CD4-positive, alpha-beta T cell treated with Interleukin-12 subunit alpha and Interleukin-12 subunit beta, for 1 hour (primary cell): ENCODE measurements at regions not wholly inside any gene's neighbourhood (a gene's known extent, or its start where the extent isn't known, plus 50 kb on each side); places are given as distances from the start of the nearest gene placed in this dataset.
"Not testable (repeated sequence)": the region's sequence is repeated elsewhere in the genome, so short reads cannot be mapped to it uniquely, and the experiment has no call there.

Experiments used
- DNase-seq: peaks from one replicate; pipeline ENCODE4 v3.0.0-alpha.2; 2020

- not testable (repeated sequence) for DNase-seq
These were observed 369.8 kb downstream of the TMEM121 start for GRCh38 chr14:105896206-105896605.

DNA sequence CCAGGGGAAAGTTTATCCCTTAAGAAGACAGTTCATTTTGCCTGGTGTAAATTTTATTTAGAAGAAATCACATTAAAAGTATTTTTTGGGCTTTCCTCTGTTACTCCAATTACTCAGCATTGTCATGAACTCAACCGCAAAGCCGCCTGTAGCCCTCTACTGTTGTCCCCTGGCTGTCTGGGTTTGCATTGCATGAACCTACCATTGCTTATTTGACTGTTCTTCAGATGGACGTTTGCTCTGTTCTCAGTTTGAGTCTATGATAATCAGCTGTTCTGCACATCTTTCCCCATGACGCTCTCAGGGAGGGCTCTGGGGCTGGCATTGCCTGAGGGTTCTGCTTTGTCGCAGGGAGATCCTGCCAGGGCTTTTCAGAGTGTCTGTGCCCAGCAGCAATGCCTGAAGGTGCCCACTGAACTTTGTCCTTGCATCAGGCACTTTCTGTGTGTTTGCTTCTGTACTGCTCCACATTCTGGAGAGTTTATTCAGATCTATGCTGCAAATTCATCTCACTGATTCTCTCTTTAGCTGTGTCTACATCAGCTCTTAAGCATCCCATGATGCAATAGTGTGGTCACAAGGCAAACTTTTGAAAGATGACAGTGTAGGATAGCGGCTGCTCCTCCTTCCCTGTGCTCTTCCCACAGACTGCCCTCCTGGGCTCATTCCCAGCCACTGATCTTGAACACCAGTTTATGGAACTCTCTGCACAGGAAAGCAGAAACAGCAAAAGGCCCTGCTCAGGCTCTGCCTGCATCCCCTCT is 370.8 kb downstream of the TMEM121 start:
- DNase-seq: not testable (repeated sequence)

GRCh38 chr14:105897725-105898113 is 371.3 kb downstream of the TMEM121 start:
- no peak for DNase-seq

- DNase-seq: no peak
These were observed 372.2 kb downstream of the TMEM121 start for GRCh38 chr14:105898482-105899010.

DNA sequence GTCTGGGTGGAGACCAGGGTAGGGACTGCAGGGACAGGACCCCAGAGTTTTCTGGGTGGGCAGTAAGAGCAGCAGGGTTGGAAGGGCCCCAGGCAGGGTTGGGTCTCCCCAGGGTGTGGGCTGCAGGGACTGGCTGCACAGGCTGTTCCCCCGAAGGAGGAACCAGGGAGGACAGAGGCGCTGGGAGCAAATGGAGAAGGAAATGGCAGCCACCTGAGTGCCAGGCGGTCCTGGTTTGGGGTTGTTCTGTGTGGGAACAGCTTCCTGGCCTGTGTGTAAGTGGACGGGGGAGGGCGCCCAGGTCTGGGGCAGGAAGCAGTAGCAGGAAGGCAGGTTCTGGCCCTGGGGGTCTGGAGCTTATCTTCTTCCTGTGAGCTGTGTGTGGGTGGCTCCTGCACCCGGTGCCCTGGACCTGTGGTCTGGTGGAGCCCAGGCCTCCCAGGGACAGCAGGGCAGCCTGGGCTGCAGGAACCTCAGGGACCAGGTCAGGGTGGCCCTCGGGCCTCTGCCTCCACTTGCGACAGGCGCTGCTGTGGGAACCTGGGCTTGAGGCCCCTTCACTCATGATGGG is 372.8 kb downstream of the TMEM121 start:
- no peak for DNase-seq

- no peak for DNase-seq
These were observed 373.4 kb downstream of the TMEM121 start for GRCh38 chr14:105899657-105900397.

DNA sequence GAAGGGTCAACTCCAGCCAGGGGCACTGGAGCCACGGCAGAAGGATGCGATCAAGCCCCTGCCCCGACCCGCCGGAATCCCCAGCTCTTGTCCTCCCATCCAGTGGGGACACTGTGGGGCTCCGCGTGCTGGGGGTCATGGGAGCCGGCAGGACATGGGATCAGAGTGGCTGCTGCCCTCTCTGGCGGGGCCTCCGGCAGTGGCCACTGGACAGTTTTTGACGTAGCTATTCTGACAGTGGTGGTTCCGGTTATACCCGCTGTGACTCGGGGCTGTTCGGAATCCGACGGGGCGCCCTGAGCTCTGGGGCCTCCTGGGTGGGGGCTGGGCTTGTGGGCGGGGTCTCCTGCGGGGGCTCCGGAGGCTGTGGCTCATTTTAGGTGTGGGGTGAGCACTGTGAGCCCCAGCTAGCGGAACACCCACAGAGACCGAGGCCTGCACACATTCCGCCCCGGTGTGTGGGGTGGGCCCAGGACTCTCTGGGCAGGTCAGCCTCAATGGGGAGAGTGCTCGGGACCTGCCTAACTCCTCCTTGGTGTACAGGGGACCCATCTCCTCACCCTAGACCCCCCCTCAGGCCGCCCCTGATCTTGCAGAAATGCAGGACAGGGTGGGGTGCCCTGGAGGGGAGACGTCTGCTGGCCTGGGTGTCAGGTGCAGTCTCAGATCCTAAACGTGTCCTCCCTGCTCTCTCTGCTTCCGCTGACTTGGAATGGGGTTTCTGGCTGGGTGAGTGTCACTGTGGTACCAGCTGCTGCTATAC is 374.2 kb downstream of the TMEM121 start:
- DNase-seq: no peak

- DNase-seq: no peak
These were observed 374.8 kb downstream of the TMEM121 start for GRCh38 chr14:105901226-105901625.

DNA sequence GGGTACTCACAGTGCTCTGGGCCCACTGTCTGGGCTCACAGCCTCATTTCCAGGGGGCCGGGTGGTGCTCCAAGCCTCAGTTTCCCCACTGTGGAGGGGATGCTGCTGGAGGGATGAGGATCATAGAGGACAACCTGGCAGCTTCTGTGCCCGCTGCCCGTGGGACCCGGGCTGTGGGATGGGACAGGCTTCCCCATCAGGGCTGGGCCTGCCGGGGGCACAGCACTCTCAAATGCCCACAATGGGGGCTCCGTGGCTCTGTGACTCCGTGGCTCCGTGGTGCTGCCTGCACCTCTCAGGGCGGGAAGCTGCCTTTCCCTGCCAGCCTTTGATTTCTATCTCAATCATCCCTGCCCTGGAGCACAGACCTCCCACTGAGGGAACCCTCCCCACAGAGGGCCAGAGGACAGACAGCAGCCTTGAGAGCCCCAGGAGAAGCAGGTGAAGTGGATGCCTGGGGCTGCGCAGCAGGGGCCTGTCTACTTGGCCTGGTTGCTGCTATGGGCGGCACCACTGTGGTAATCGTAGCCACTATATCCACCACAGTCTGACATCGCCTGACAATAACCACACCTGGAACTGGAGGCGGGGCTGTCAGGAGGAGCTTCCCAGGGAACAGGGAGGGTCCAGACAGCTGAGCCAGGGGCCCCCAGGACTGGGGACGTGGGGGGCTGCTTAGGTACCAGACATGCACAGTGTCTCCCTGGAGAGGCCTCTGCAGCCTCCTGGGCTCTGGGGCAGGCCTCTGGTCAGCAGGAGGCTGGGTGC is 375.9 kb downstream of the TMEM121 start:
- DNase-seq: no peak

- not testable (repeated sequence) for DNase-seq
These were observed 376.4 kb downstream of the TMEM121 start for GRCh38 chr14:105902899-105903165.

DNA sequence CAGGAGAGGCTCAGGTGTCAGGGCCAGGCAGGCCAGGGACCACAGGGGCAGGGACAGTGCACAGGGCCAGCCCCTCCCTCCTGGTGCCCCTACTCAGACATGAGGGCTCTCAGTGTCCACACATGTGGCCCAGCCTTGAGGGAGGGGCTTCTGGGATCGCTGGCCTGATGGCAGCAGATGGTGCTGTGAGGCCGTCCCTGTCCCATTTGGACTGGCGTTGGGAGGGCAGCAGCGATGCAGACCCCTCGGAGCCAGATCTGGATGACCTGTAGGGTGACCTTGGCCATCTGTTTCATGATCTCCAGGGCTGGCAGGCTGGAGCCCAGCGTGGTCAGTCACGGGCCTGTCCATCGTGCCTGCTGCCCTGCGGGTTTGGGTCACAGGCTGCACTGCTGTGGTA is 377.6 kb downstream of the TMEM121 start:
- DNase-seq: no peak

DNA sequence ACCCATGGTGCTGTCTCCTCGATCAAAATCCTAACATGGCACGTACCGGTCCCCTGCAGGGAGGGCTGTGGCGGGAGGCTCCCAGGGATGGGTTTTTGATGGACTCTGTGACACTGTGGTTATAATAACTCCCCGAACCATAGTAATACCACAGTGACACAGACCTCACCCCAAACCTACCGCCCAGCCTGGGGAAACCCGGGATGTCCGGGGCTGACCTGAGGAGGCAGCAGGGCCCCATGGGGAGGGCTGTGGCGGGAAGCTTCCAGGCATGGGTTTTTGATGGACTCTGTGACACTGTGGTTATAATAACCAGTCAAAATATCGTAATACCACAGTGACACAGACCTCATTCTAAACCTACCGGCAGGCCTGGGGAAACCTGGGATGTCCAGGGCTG is 378.0 kb downstream of the TMEM121 start:
- DNase-seq: no peak

GRCh38 chr14:105905456-105905855 is 379.1 kb downstream of the TMEM121 start:
- DNase-seq: no peak

DNA sequence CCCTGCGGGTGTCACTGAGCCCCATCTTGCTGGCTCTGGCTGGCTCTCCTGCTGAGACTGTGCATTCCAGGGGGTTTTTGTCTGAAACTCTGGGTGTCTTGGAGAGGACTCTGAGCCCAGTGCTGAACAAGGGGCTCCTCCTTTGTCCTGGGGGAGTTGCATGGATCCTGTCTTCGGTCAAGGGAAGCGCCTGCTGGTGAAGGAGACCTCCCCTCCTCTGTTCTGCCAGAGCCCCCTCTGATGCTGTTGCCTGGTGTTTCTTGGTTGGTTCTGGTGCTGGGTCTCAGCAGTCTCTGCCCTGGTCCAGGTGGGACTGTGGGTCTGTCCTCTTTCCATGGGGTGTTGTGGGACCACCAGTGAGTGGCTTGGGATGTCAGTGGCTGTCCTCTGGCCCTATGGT is 380.9 kb downstream of the TMEM121 start:
- no peak for DNase-seq

- no peak for DNase-seq
These were observed 381.6 kb downstream of the TMEM121 start for GRCh38 chr14:105908006-105908405.

GRCh38 chr14:105908481-105908911 is 382.1 kb downstream of the TMEM121 start:
- DNase-seq: no peak

DNA sequence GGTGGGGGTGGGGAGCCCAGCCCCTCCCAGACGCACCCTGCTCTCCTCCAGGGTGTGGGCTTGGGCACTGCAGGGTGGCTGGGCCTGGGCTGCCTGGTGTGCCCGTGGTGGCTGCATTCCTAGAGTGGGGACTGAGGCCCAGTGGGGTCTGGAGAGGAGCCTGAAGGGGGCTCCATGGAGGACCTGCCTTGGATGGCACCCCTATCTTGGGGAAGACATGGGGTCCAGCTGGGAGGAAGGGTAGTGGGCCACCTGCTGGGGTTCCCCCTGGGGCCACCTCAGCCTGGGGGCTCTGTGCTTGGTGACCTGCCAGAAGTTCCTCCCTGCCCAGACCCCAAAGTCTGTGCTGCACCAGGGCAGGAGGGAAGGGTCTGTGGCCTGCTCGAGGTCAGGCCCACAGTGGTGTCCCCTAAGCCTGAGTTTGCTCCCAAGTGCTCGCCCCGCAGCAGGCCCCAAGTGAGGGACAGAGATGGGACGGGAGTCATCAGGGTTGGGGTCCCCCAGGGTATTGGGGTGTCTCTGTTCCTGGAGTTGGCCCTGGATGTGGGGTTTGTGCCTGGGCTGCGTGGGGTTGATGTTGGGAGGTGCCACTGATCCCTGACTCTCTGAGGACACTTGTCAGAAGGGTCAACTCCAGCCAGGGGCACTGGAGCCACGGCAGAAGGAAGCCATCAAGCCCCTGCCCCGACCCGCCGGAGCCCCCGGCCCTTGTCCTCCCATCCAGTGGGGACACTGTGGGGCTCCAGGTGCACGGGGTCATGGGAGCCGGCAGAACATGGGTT is 382.9 kb downstream of the TMEM121 start:
- DNase-seq: no peak

GRCh38 chr14:105909828-105910120 is 383.4 kb downstream of the TMEM121 start:
- DNase-seq: not testable (repeated sequence)

GRCh38 chr14:105910426-105910825 is 384.0 kb downstream of the TMEM121 start:
- no peak for DNase-seq

GRCh38 chr14:105911006-105911847 is 384.8 kb downstream of the TMEM121 start:
- no peak for DNase-seq

- DNase-seq: not testable (repeated sequence)
These were observed 385.5 kb downstream of the TMEM121 start for GRCh38 chr14:105911848-105912292.
